ENCODE measurements at regions not wholly inside any gene's neighbourhood (a gene's known extent, or its start where the extent isn't known, plus 50 kb on each side); places are given as distances from the start of the nearest gene placed in this dataset.

DNA sequence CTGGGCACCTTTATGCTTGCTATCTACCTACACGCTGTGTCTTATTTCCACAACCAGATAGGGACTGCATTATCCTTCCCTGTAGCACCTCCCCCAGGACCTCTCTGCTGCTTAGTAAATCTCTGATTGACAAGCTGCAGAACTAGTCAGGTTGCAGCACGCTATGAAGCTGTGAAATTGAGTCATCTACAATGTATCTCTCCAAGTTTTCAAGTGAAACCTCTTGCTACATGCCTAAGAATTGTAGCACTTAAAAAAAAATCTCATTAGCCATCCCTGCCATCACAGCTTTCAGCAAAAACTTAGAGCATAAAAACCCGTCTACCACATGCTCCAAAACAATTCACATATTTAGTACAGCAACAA is 69.7 kb upstream of the FGFR2 start:
- H3K4me3 Mint-ChIP-seq (ENCODE audit: unreplicated experiment) = no peak overlapping the region
- H3K9me3 Mint-ChIP-seq (ENCODE audit: low read depth) = peaks cover 3% of the 10 kb centered on the region
- no peaks in the 10 kb centered on the region for H3K27me3 Mint-ChIP-seq (ENCODE audit: low read depth)
- H3K36me3 Mint-ChIP-seq (ENCODE audit: low read depth) = no peaks in the 10 kb centered on the region
- peak overlapping the region; percentile 50 for H3K27ac Mint-ChIP-seq (ENCODE audit: unreplicated experiment)
- H3K4me1 Mint-ChIP-seq (ENCODE audit: low read depth) = peaks cover 14% of the 10 kb centered on the region
- no peak for DNase-seq (ENCODE audit: low spot score)
- TF ChIP-seq, protein P1, sequence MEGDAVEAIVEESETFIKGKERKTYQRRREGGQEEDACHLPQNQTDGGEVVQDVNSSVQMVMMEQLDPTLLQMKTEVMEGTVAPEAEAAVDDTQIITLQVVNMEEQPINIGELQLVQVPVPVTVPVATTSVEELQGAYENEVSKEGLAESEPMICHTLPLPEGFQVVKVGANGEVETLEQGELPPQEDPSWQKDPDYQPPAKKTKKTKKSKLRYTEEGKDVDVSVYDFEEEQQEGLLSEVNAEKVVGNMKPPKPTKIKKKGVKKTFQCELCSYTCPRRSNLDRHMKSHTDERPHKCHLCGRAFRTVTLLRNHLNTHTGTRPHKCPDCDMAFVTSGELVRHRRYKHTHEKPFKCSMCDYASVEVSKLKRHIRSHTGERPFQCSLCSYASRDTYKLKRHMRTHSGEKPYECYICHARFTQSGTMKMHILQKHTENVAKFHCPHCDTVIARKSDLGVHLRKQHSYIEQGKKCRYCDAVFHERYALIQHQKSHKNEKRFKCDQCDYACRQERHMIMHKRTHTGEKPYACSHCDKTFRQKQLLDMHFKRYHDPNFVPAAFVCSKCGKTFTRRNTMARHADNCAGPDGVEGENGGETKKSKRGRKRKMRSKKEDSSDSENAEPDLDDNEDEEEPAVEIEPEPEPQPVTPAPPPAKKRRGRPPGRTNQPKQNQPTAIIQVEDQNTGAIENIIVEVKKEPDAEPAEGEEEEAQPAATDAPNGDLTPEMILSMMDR (IDR thresholded peaks at IDR 0.05) = no peak

DNA sequence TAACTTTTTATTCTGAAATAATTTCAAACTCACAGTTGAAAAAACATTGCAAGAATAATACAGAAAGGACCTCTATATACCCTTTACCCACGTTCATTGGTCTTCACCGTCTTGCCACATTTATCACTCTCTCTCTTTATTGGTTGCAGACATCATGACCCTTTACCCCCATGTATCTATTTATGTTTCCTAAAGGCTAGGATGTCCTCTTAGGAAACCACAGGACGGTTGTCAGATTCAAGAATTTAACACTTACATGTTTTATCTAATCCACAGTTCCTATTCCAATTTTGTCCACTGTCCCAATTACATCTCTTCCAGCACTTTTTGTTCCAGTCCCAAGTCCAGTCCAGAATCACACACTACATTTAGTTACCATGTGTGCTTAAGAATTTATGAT is 67.6 kb upstream of the FGFR2 start:
- no peaks in the 10 kb centered on the region for H3K36me3 Mint-ChIP-seq (ENCODE audit: low read depth)
- H3K9me3 Mint-ChIP-seq (ENCODE audit: low read depth) = peaks cover 3% of the 10 kb centered on the region
- peaks cover 14% of the 10 kb centered on the region for H3K4me1 Mint-ChIP-seq (ENCODE audit: low read depth)
- H3K27ac Mint-ChIP-seq (ENCODE audit: unreplicated experiment) = no peak overlapping the region
- no peak overlapping the region for H3K4me3 Mint-ChIP-seq (ENCODE audit: unreplicated experiment)
- H3K27me3 Mint-ChIP-seq (ENCODE audit: low read depth) = no peaks in the 10 kb centered on the region
- TF ChIP-seq, protein P1 (IDR thresholded peaks at IDR 0.05) = no peak
- DNase-seq (ENCODE audit: low spot score) = no peak

DNA sequence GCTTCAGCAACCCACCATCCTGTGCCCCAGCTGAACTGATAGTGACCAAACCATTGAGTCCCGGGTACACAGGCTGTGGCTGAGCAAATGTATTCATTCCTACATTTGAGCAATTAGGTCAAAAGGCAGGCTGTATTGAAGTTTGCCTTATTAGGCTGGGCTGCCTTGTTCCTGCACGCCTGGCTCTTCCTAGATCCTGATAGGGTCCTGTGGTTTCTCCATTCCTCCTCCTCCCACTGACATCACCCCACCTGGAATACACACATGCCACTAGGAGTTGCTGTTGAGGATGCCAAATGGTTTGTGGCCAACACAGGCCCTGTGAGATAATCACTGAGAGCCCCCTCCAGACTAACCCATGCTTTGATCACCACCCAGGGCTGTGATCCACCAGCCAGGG is 66.4 kb upstream of the FGFR2 start:
- Mint-ChIP-seq H3K27me3 (ENCODE audit: low read depth) (no peaks in the 10 kb centered on the region), H3K36me3 (ENCODE audit: low read depth) (no peaks in the 10 kb centered on the region), H3K4me3 (ENCODE audit: unreplicated experiment) (no peak overlapping the region), H3K9me3 (ENCODE audit: low read depth) (peaks cover 3% of the 10 kb centered on the region), H3K4me1 (ENCODE audit: low read depth) (peaks cover 14% of the 10 kb centered on the region), H3K27ac (ENCODE audit: unreplicated experiment) (no peak overlapping the region)
- TF ChIP-seq, protein P1 (IDR thresholded peaks at IDR 0.05) = no peak
- DNase-seq (ENCODE audit: low spot score) = no peak

DNA sequence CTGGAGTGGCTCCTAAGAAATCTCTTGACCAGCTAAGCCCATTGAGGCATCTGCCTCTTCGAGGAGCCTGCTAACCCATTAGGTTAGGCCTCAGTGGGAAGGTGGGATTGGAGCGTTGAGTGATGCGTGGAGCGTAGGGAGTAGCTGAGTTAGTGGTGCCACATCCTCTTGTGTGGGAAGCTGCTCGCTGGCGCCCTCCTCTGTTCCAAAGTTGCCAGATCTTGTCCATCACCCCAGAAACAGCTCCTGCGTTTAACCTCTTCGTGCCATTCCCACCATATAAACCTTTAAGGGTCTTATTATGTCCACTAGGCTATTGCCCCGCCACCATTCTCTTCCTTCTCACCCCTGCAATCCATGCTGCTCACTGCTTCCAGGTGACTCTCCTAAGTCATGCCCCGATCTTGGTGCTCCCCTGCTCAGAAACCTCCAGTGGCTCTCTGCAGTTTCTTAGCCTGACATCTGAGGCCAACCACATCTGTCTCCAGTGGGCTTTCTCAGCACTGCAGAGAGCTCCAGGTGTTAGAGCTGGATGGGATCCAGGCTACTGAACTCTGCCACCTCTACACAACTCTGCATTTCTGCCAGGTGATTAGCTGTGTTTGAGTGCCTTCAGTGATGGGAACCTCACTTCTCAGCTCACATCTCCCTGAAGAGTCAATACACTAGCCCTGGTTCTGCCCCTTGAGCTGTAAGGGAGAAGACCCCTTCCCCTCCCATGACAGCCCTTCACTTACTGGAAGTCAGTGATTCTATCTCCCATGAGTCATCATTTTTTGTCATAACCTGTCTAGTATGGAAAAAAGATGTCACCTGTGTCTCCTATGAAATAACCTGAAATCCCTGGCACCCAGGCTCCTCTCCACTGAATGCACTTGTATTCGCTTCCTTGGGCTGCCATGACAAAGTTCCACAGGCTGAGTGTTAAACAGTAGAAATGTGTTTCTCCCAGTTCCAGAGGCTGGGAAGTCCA is 65.0 kb upstream of the FGFR2 start:
- peaks cover 3% of the 10 kb centered on the region for H3K9me3 Mint-ChIP-seq (ENCODE audit: low read depth)
- peaks cover 5% of the 10 kb centered on the region for H3K4me1 Mint-ChIP-seq (ENCODE audit: low read depth)
- no peaks in the 10 kb centered on the region for H3K27me3 Mint-ChIP-seq (ENCODE audit: low read depth)
- no peak overlapping the region for H3K4me3 Mint-ChIP-seq (ENCODE audit: unreplicated experiment)
- H3K36me3 Mint-ChIP-seq (ENCODE audit: low read depth) = no peaks in the 10 kb centered on the region
- TF ChIP-seq, protein P1 (IDR thresholded peaks at IDR 0.05) = peak; percentile 62
- no peak for DNase-seq (ENCODE audit: low spot score)
- no peak overlapping the region for H3K27ac Mint-ChIP-seq (ENCODE audit: unreplicated experiment)

DNA sequence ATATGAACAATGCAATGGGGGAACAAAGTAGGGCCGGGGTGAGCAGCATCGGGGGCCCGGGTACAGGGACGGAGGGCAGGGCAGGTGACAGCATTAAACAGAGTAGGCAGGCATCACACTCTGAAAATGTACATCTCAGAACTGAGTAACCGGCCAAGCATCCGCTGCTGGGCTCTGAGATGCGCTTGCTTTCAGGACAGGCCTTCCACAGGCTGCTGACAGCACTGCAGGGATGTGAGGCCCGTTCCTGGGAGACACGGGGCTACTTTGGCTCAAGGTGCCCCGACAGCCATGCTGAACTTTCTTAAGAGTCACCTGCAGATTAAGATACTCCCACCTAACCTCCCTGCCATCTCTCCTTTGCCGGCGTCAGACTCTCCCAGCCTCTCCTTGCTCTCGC is 64.3 kb upstream of the FGFR2 start:
- Mint-ChIP-seq H3K9me3 (ENCODE audit: low read depth) (peaks cover 3% of the 10 kb centered on the region), H3K36me3 (ENCODE audit: low read depth) (no peaks in the 10 kb centered on the region), H3K27ac (ENCODE audit: unreplicated experiment) (no peak overlapping the region), H3K4me3 (ENCODE audit: unreplicated experiment) (no peak overlapping the region), H3K4me1 (ENCODE audit: low read depth) (no peaks in the 10 kb centered on the region), H3K27me3 (ENCODE audit: low read depth) (no peaks in the 10 kb centered on the region)
- DNase-seq (ENCODE audit: low spot score) = no peak
- TF ChIP-seq, protein P1 (IDR thresholded peaks at IDR 0.05) = no peak

All from chondrocyte (in vitro differentiated cells).